Endothelial cell of umbilical vein (primary cell): ENCODE measurements at regions not wholly inside any gene's neighbourhood (a gene's known extent, or its start where the extent isn't known, plus 50 kb on each side); places are given as distances from the start of the nearest gene placed in this dataset.

Source experiments
- BruUV-seq: library from RNA; stranded (reverse); fragments of 400-500 nt; replicated peaks from 2 replicates; lab custom pipeline; 2021; lab: Mats Ljungman, UMichigan
- CTCF ChIA-PET: fragments of 300-600, 350-600 bp; sonication (Branson Sonifier 250); formaldehyde crosslinking; loops from one replicate; lab custom pipeline; 2021; ENCODE audit warnings: antibody characterized with exemption, inconsistent platforms; lab: Charles Lee
- POLR2A ChIA-PET: fragments of 300-600, 350-600 bp; sonication (Branson Sonifier 250); formaldehyde crosslinking; loops from one replicate; lab custom pipeline; 2021; ENCODE audit warnings: antibody characterized with exemption, inconsistent platforms; lab: Charles Lee
- DNase-seq: peaks from one replicate; pipeline ENCODE4 v3.0.0-alpha.2; 2011; ENCODE audit warnings: low read depth, low spot score
- FAIRE-seq: peaks from 2 replicates; lab custom pipeline; 2011; peaks lifted over from hg19 to GRCh38; lab: Jason Lieb, UNC
- H2AFZ ChIP-seq: 2 replicates; pipeline ENCODE4 v1.6.0; 2012; ENCODE audit warnings: low read depth, low read length, control low read depth, inconsistent platforms
- H3K27ac ChIP-seq: 2 replicates; pipeline ENCODE4 v1.5.1; 2011; ENCODE audit warnings: low read depth, mild to moderate bottlenecking, control low read depth, low read length, moderate library complexity; ENCODE audit not compliant: insufficient read depth
- H3K27me3 ChIP-seq, 2 experiments: 2 replicates each; pipeline versions ENCODE4 v1.6.0 to v1.6.1; 2011; ENCODE audit warnings: low read length in 2 of 2, mixed read lengths in 1 of 2; ENCODE audit not compliant: control insufficient read depth in 2 of 2, insufficient read depth in 2 of 2
- H3K36me3 ChIP-seq, 2 experiments: 2 replicates in 1 of 2; 3 replicates in 1 of 2; pipeline ENCODE4 v1.5.1; 2011; ENCODE audit warnings: low read length in 2 of 2, mild to moderate bottlenecking in 1 of 2, moderate library complexity in 1 of 2; ENCODE audit not compliant: control insufficient read depth in 2 of 2, insufficient read depth in 2 of 2; ENCODE audit errors: extremely low read depth in 1 of 2
- H3K4me1 ChIP-seq: 3 replicates; pipeline ENCODE4 v1.5.1; 2011; ENCODE audit warnings: mild to moderate bottlenecking, low read length; ENCODE audit not compliant: control insufficient read depth, insufficient read depth; ENCODE audit errors: extremely low read depth
- H3K4me2 ChIP-seq: 2 replicates; pipeline ENCODE4 v1.6.1; 2011; ENCODE audit warnings: low read length, control low read depth, mixed read lengths; ENCODE audit not compliant: insufficient read depth
- H3K4me3 ChIP-seq, 3 experiments: fragments of 200-600 bp in 1 of 3; sonication (generic), shearing (Covaris generic) in 1 of 3; replicated peaks in 1 of 3; 2 replicates each; pipeline ENCODE4 v1.5.1; 2011 to 2016; ENCODE audit warnings: control low read depth in 3 of 3, low read length in 3 of 3, mild to moderate bottlenecking in 2 of 3, inconsistent platforms in 1 of 3, low read depth in 1 of 3, moderate library complexity in 1 of 3; ENCODE audit not compliant: insufficient read depth in 1 of 3
- H3K79me2 ChIP-seq: 2 replicates; pipeline ENCODE4 v1.6.0; 2012; ENCODE audit warnings: low read length, inconsistent platforms; ENCODE audit not compliant: control insufficient read depth, insufficient read depth
- H3K9ac ChIP-seq: replicated peaks from 2 replicates; pipeline ENCODE3; 2011; ENCODE audit warnings: low read length, control low read depth; ENCODE audit not compliant: insufficient read depth; ENCODE audit errors: extremely low read depth
- H3K9me1 ChIP-seq: replicated peaks from 3 replicates; pipeline ENCODE4 v1.6.0; 2011; ENCODE audit warnings: mild to moderate bottlenecking, low read length; ENCODE audit not compliant: control insufficient read depth, insufficient read depth; ENCODE audit errors: extremely low read depth
- H3K9me3 ChIP-seq: replicated peaks from 2 replicates; pipeline ENCODE4 v1.5.1; 2012; ENCODE audit warnings: low read length, inconsistent platforms; ENCODE audit not compliant: control insufficient read depth, insufficient read depth
- H4K20me1 ChIP-seq: replicated peaks from 2 replicates; pipeline ENCODE3; 2011; ENCODE audit warnings: mild to moderate bottlenecking, low read length; ENCODE audit not compliant: control insufficient read depth, insufficient read depth; ENCODE audit errors: extremely low read depth
- EZH2 ChIP-seq: IDR thresholded peaks from 2 replicates; pipeline ENCODE4 v1.6.1; 2012; ENCODE audit warnings: borderline replicate concordance, low read depth, mild to moderate bottlenecking, moderate library complexity, low read length, inconsistent platforms; ENCODE audit not compliant: severe bottlenecking
- FOS ChIP-seq: IDR thresholded peaks from 2 replicates; pipeline ENCODE4 v1.6.1; 2011; ENCODE audit warnings: mild to moderate bottlenecking, low read length, moderate library complexity, borderline replicate concordance; ENCODE audit not compliant: insufficient read depth
- GATA2 ChIP-seq: IDR thresholded peaks from 2 replicates; pipeline ENCODE4 v1.7.0; 2011; ENCODE audit warnings: low read depth, mild to moderate bottlenecking, moderate library complexity, mixed read lengths, low read length; ENCODE audit not compliant: insufficient read length, insufficient read depth
- JUN ChIP-seq: IDR thresholded peaks from 2 replicates; pipeline ENCODE4 v1.6.1; 2011; ENCODE audit warnings: borderline replicate concordance, low read depth; ENCODE audit not compliant: insufficient read length, insufficient read depth
- MYC ChIP-seq: IDR thresholded peaks from one replicate; pipeline ENCODE4 v1.6.1; 2011; ENCODE audit warnings: mild to moderate bottlenecking, low read depth, low read length
- POLR2A ChIP-seq: IDR thresholded peaks from 2 replicates; pipeline ENCODE4 v1.6.1; 2012; ENCODE audit warnings: low read depth, mild to moderate bottlenecking, control low read depth, low read length
- POLR2AphosphoS5 ChIP-seq: IDR thresholded peaks from 2 replicates; pipeline ENCODE4 v1.6.1; 2012; ENCODE audit warnings: low read depth, mild to moderate bottlenecking, control low read depth, low read length, moderate library complexity; ENCODE audit not compliant: insufficient read depth
- dilution Hi-C: fragments of 300-500 bp; cut with MboI; formaldehyde crosslinking; loops from one replicate; pipeline ENCODE4 v1.15.0; 2019; ENCODE audit warnings: low sequenced_read_pairs; ENCODE audit not compliant: extremely low pct_ligation_motif_present
- intact Hi-C: fragments of 100-400 bp; cut with micrococcal nuclease; formaldehyde crosslinking; loops from one replicate; pipeline ENCODE4 v1.10.0; 2022
- TF ChIP-seq, protein P1 (sequence below), 2 donors: IDR thresholded peaks; 1 replicate in 1 of 2; 2 replicates in 1 of 2; pipeline ENCODE4 v1.5.1; 2011; ENCODE audit warnings: low read length in 2 of 2, mild to moderate bottlenecking in 2 of 2, moderate library complexity in 2 of 2, control low read depth in 1 of 2, inconsistent platforms in 1 of 2, low read depth in 1 of 2; ENCODE audit not compliant: insufficient read depth in 1 of 2; ENCODE audit errors: extremely low read depth in 1 of 2
- TF ChIP-seq, protein P2 (sequence below): IDR thresholded peaks from 2 replicates; pipeline ENCODE4 v1.6.1; 2011; ENCODE audit not compliant: insufficient read depth, insufficient read length

DNA sequence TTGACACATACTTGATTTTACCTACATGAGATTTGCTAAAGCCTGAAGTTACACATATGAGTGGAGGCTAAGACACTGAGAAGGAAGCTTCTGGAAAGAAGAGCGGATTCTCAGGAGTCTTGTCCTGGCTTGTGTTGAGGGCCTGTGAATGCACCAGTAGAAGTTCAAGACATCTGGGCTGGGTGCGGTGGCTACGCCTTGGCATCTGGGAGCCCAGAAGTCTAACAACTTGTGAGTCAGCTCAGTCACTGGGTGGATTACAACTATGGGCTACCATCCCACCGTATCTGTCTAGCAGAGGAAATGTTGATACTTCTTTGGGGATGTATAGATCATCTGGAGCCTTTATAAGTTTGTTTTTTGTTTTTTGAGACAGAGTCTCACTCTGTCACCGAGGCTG is 375.6 kb upstream of the SMIM31 start:
- FAIRE-seq (no peak), DNase-seq (no peak)
- ChIA-PET POLR2A (no interaction called here), CTCF (no interaction called here)
- TF ChIP-seq, protein P1, sequence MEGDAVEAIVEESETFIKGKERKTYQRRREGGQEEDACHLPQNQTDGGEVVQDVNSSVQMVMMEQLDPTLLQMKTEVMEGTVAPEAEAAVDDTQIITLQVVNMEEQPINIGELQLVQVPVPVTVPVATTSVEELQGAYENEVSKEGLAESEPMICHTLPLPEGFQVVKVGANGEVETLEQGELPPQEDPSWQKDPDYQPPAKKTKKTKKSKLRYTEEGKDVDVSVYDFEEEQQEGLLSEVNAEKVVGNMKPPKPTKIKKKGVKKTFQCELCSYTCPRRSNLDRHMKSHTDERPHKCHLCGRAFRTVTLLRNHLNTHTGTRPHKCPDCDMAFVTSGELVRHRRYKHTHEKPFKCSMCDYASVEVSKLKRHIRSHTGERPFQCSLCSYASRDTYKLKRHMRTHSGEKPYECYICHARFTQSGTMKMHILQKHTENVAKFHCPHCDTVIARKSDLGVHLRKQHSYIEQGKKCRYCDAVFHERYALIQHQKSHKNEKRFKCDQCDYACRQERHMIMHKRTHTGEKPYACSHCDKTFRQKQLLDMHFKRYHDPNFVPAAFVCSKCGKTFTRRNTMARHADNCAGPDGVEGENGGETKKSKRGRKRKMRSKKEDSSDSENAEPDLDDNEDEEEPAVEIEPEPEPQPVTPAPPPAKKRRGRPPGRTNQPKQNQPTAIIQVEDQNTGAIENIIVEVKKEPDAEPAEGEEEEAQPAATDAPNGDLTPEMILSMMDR (IDR thresholded peaks at IDR 0.05; ENCODE audit: extremely low read depth in 1 of 2, insufficient read depth in 1 of 2, low read depth in 1 of 2, low read length in 2 of 2) = no peak
- no peak for TF ChIP-seq POLR2AphosphoS5
- TF ChIP-seq FOS = no peak
- no peak for TF ChIP-seq GATA2
- TF ChIP-seq MYC = no peak
- no peak for TF ChIP-seq JUN
- TF ChIP-seq EZH2 = no peak
- TF ChIP-seq, protein P2, sequence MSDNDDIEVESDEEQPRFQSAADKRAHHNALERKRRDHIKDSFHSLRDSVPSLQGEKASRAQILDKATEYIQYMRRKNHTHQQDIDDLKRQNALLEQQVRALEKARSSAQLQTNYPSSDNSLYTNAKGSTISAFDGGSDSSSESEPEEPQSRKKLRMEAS = no peak
- no peak for TF ChIP-seq POLR2A
- H2AFZ ChIP-seq = no peak overlapping the region
- H3K9ac ChIP-seq = no peak overlapping the region
- H4K20me1 ChIP-seq = no peaks in the 10 kb centered on the region
- no peaks in the 10 kb centered on the region for H3K9me1 ChIP-seq
- dilution Hi-C loops (no loop called here), intact Hi-C loops (no loop called here)
- H3K36me3 ChIP-seq = no peaks in the 10 kb centered on the region
- no peaks in the 10 kb centered on the region for H3K27me3 ChIP-seq
- peaks cover 3% of the 10 kb centered on the region for H3K9me3 ChIP-seq
- no peak overlapping the region for H3K4me2 ChIP-seq
- H3K79me2 ChIP-seq = no peaks in the 10 kb centered on the region
- BruUV-seq = no TSS peak
- H3K4me3 ChIP-seq = no peak overlapping the region
- no peaks in the 10 kb centered on the region for H3K4me1 ChIP-seq
- no peak overlapping the region for H3K27ac ChIP-seq
